H1 (cell line): ENCODE measurements at regions not wholly inside any gene's neighbourhood (a gene's known extent, or its start where the extent isn't known, plus 50 kb on each side); places are given as distances from the start of the nearest gene placed in this dataset.

Source experiments
- CTCF ChIA-PET: fragments of 300-600 bp; sonication (Branson Sonifier 250); formaldehyde crosslinking; loops from one replicate; lab custom pipeline; 2021; ENCODE audit not compliant: partially characterized antibody; lab: Charles Lee
- POLR2A ChIA-PET: fragments of 300-600 bp; sonication (Branson Sonifier 250); formaldehyde crosslinking; loops from one replicate; lab custom pipeline; 2021; ENCODE audit warnings: inconsistent platforms; ENCODE audit not compliant: partially characterized antibody; lab: Charles Lee
- DNase-seq, 2 experiments: peaks; one replicate each; pipeline versions ENCODE4 v3.0.0 to v3.0.0-alpha.2; 2010 to 2022; ENCODE audit warnings: low spot score in 2 of 2, low read depth in 1 of 2, mixed read lengths in 1 of 2
- FAIRE-seq: peaks from 2 replicates; lab custom pipeline; 2011; peaks lifted over from hg19 to GRCh38; lab: Jason Lieb, UNC
- H2AFZ ChIP-seq: 2 replicates; pipeline ENCODE4 v1.8.1; 2012; ENCODE audit warnings: low read length, inconsistent platforms
- H2AK5ac ChIP-seq: 2 replicates; pipeline ENCODE4 v1.6.1; 2013; ENCODE audit warnings: low read depth, low read length
- H2BK120ac ChIP-seq: replicated peaks from 2 replicates; pipeline ENCODE3; 2013; ENCODE audit warnings: low read depth, low read length, inconsistent platforms
- H2BK12ac ChIP-seq: 2 replicates; pipeline ENCODE4 v1.6.1; 2013; ENCODE audit warnings: low read depth, low read length
- H2BK15ac ChIP-seq: 2 replicates; pipeline ENCODE4 v1.6.1; 2013; ENCODE audit warnings: low read length
- H2BK20ac ChIP-seq: 2 replicates; pipeline ENCODE4 v1.6.1; 2013; ENCODE audit warnings: low read length
- H2BK5ac ChIP-seq: 2 replicates; pipeline ENCODE4 v1.6.1; 2013; ENCODE audit warnings: low read depth, low read length
- H3K14ac ChIP-seq: 2 replicates; pipeline ENCODE4 v1.6.1; 2013; ENCODE audit warnings: inconsistent platforms; ENCODE audit not compliant: insufficient read length
- H3K18ac ChIP-seq: 2 replicates; pipeline ENCODE4 v1.6.1; 2013; ENCODE audit warnings: low read length; ENCODE audit errors: extremely low read depth
- H3K23ac ChIP-seq: 2 replicates; pipeline ENCODE4 v1.6.1; 2013; ENCODE audit warnings: inconsistent platforms; ENCODE audit not compliant: insufficient read length
- H3K23me2 ChIP-seq: 2 replicates; pipeline ENCODE4 v1.6.1; 2013; ENCODE audit warnings: low read depth, low read length
- H3K27ac ChIP-seq: 2 replicates; pipeline ENCODE4 v1.6.1; 2011; ENCODE audit warnings: low read depth, low read length, inconsistent platforms
- H3K27me3 ChIP-seq, 4 experiments: replicated peaks in 1 of 4; 1 replicate in 1 of 4; 2 replicates in 3 of 4; pipeline versions ENCODE4 v1.6.1 to v1.8.1; 2011 to 2013; ENCODE audit warnings: low read length in 3 of 4, mild to moderate bottlenecking in 3 of 4, inconsistent platforms in 2 of 4, mixed read lengths in 2 of 4, moderate library complexity in 1 of 4; ENCODE audit not compliant: control insufficient read depth in 3 of 4, insufficient read depth in 3 of 4; ENCODE audit errors: extremely low read depth in 1 of 4
- H3K36me3 ChIP-seq, 4 experiments: 2 replicates each; pipeline versions ENCODE4 v1.6.1 to v1.8.1; 2011 to 2013; ENCODE audit warnings: mild to moderate bottlenecking in 4 of 4, low read length in 3 of 4, moderate library complexity in 2 of 4, control low read depth in 1 of 4, inconsistent platforms in 1 of 4; ENCODE audit not compliant: insufficient read depth in 4 of 4, control insufficient read depth in 2 of 4
- H3K4ac ChIP-seq: replicated peaks from 2 replicates; pipeline ENCODE3; 2013; ENCODE audit warnings: low read length, low read depth, mixed read lengths, inconsistent platforms; ENCODE audit not compliant: insufficient read length
- H3K4me1 ChIP-seq, 4 experiments: replicated peaks in 1 of 4; 1 replicate in 1 of 4; 2 replicates in 3 of 4; pipeline versions ENCODE4 v1.6.1 to v1.8.1; 2011 to 2013; ENCODE audit warnings: low read length in 3 of 4, inconsistent platforms in 2 of 4, mixed read lengths in 1 of 4; ENCODE audit not compliant: insufficient read depth in 4 of 4, control insufficient read depth in 3 of 4
- H3K4me2 ChIP-seq, 2 experiments: 2 replicates each; pipeline versions ENCODE4 v1.6.1 to v1.8.1; 2011 to 2013; ENCODE audit warnings: low read depth in 2 of 2, low read length in 2 of 2, control low read depth in 1 of 2, inconsistent platforms in 1 of 2, mild to moderate bottlenecking in 1 of 2; ENCODE audit not compliant: insufficient read depth in 1 of 2
- H3K4me3 ChIP-seq, 4 experiments: fragments of 200-600, 300-600 bp in 1 of 4; sonication (generic), shearing (Covaris generic), sonication (Bioruptor Twin) in 1 of 4; 2 replicates each; pipeline versions ENCODE4 v1.5.1 to v1.8.1; 2011 to 2016; ENCODE audit warnings: low read length in 4 of 4, low read depth in 3 of 4, control low read depth in 2 of 4, inconsistent platforms in 2 of 4, mild to moderate bottlenecking in 2 of 4, mixed read lengths in 1 of 4, moderate library complexity in 1 of 4; ENCODE audit not compliant: insufficient read depth in 2 of 4; ENCODE audit errors: extremely low read depth in 1 of 4
- H3K56ac ChIP-seq: replicated peaks from 2 replicates; pipeline ENCODE3; 2013; ENCODE audit warnings: low read depth, mild to moderate bottlenecking, mixed read lengths, low read length, inconsistent platforms; ENCODE audit not compliant: insufficient read length
- H3K79me1 ChIP-seq: 2 replicates; pipeline ENCODE4 v1.6.1; 2013; ENCODE audit warnings: low read depth, low read length, control low read depth
- H3K79me2 ChIP-seq, 2 experiments: 2 replicates each; pipeline versions ENCODE4 v1.6.1 to v1.8.1; 2012 to 2013; ENCODE audit warnings: low read length in 2 of 2, mild to moderate bottlenecking in 2 of 2, inconsistent platforms in 1 of 2; ENCODE audit not compliant: insufficient read depth in 2 of 2, control insufficient read depth in 1 of 2
- H3K9ac ChIP-seq, 4 experiments: replicated peaks in 1 of 4; 1 replicate in 1 of 4; 2 replicates in 3 of 4; pipeline versions ENCODE4 v1.6.1 to v1.8.1; 2011 to 2013; ENCODE audit warnings: low read depth in 3 of 4, low read length in 3 of 4, control low read depth in 2 of 4, mild to moderate bottlenecking in 2 of 4, moderate library complexity in 2 of 4, inconsistent platforms in 1 of 4; ENCODE audit errors: extremely low read depth in 1 of 4
- H3K9me3 ChIP-seq, 2 experiments: 2 replicates each; pipeline versions ENCODE4 v1.6.1 to v1.8.1; 2012 to 2013; ENCODE audit warnings: mild to moderate bottlenecking in 2 of 2, moderate library complexity in 2 of 2, control low read depth in 1 of 2, inconsistent platforms in 1 of 2, low read depth in 1 of 2, low read length in 1 of 2, mixed read lengths in 1 of 2; ENCODE audit not compliant: insufficient read depth in 2 of 2
- H4K20me1 ChIP-seq, 2 experiments: replicated peaks in 1 of 2; 2 replicates each; pipeline versions ENCODE3 to v1.8.1; 2011 to 2013; ENCODE audit warnings: inconsistent platforms in 2 of 2, low read length in 2 of 2, mild to moderate bottlenecking in 1 of 2; ENCODE audit not compliant: insufficient read depth in 2 of 2, control insufficient read depth in 1 of 2
- H4K5ac ChIP-seq: 2 replicates; pipeline ENCODE4 v1.6.1; 2013; ENCODE audit warnings: low read length, low read depth, mixed read lengths, inconsistent platforms; ENCODE audit not compliant: insufficient read length
- H4K8ac ChIP-seq: 2 replicates; pipeline ENCODE4 v1.8.0; 2013; ENCODE audit warnings: mild to moderate bottlenecking, moderate library complexity, low read length, inconsistent platforms; ENCODE audit not compliant: insufficient read depth; ENCODE audit errors: extremely low read depth
- H4K91ac ChIP-seq: replicated peaks from 2 replicates; pipeline ENCODE3; 2013; ENCODE audit warnings: low read length, mixed read lengths, inconsistent platforms; ENCODE audit not compliant: insufficient read length
- HDAC2 ChIP-seq, 2 experiments: fragments of 300-600 bp in 1 of 2; sonication (generic) in 1 of 2; IDR thresholded peaks; 2 replicates each; pipeline ENCODE4 v1.6.1; 2011 to 2012; ENCODE audit warnings: low read depth in 2 of 2, low read length in 2 of 2, mild to moderate bottlenecking in 2 of 2, moderate library complexity in 2 of 2, borderline replicate concordance in 1 of 2, inconsistent platforms in 1 of 2
- NRF1 ChIP-seq: IDR thresholded peaks from 2 replicates; pipeline ENCODE4 v1.6.1; 2011; ENCODE audit warnings: mild to moderate bottlenecking, low read depth, low read length, improper control_type of control experiment
- PHF8 ChIP-seq: fragments of 200-600 bp; sonication (generic); conservative IDR thresholded peaks from 2 replicates; pipeline ENCODE4 v1.7.1; 2012; ENCODE audit warnings: low read depth, mild to moderate bottlenecking, inconsistent platforms, low read length, moderate library complexity
- POLR2AphosphoS5 ChIP-seq: IDR thresholded peaks from 2 replicates; pipeline ENCODE4 v1.6.1; 2011; ENCODE audit warnings: low read depth, low read length
- RXRA ChIP-seq: IDR thresholded peaks from 2 replicates; pipeline ENCODE4 v1.6.1; 2011; ENCODE audit warnings: low read depth, mild to moderate bottlenecking, low read length, moderate library complexity; ENCODE audit not compliant: insufficient read depth
- TF ChIP-seq, protein P1 (sequence below): IDR thresholded peaks from 2 replicates; pipeline ENCODE4 v1.6.1; 2011; ENCODE audit warnings: low read depth, mild to moderate bottlenecking, low read length; ENCODE audit not compliant: insufficient read depth
- TF ChIP-seq, protein P2 (sequence below): IDR thresholded peaks from 2 replicates; pipeline ENCODE4 v1.6.1; 2012; ENCODE audit warnings: inconsistent platforms

DNA sequence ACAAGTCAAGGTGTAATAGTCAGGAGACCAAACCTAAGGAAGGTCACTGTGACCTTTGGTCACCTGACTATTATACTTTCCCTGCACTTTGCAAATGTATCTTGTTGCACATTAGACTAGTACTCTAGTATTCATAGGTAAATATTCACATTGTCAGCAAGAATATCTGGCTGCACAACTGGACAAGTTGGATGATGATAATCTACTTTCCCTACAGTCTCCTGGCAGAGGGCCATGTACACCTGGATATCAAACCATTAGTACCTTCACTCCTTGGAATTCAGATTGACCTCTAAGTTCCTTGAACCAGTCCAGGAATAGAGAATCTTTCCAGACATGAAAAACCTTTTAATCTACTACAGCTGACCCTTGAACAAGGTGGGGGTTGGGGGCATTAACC lies 344.8 kb downstream of the DEPDC1B start:
- Histone ChIP-seq H2BK15ac (no peak overlapping the region), H4K5ac (no peak overlapping the region), H3K4ac (no peak overlapping the region), H2BK5ac (no peak overlapping the region), H3K23ac (no peak overlapping the region), H4K8ac (no peak overlapping the region), H3K23me2 (no peaks in the 10 kb centered on the region), H4K20me1 (no peaks in the 10 kb centered on the region), H3K79me1 (no peaks in the 10 kb centered on the region), H3K9me3 (no peaks in the 10 kb centered on the region), H3K4me3 (no peak overlapping the region), H2BK120ac (no peak overlapping the region), H2BK12ac (no peak overlapping the region), H3K27me3 (no peaks in the 10 kb centered on the region), H2AK5ac (no peak overlapping the region), H3K4me2 (no peak overlapping the region), H2BK20ac (no peak overlapping the region), H3K79me2 (no peaks in the 10 kb centered on the region), H3K18ac (no peak overlapping the region), H3K36me3 (no peaks in the 10 kb centered on the region; a peak in 1 of 8 replicates), H3K56ac (no peak overlapping the region), H3K27ac (no peak overlapping the region), H3K4me1 (no peaks in the 10 kb centered on the region), H3K9ac (no peak overlapping the region), H4K91ac (no peak overlapping the region), H2AFZ (no peak overlapping the region), H3K14ac (no peak overlapping the region)
- FAIRE-seq, result no peak
- no peak for DNase-seq
- TF ChIP-seq POLR2AphosphoS5 (no peak), NRF1 (no peak), PHF8 (no peak), HDAC2 (IDR thresholded peaks at IDR 0.05; ENCODE audit: borderline replicate concordance in 1 of 2, low read depth in 2 of 2, low read length in 2 of 2) (no peak), RXRA (no peak)
- TF ChIP-seq, protein P1, sequence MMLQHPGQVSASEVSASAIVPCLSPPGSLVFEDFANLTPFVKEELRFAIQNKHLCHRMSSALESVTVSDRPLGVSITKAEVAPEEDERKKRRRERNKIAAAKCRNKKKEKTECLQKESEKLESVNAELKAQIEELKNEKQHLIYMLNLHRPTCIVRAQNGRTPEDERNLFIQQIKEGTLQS, result no peak
- TF ChIP-seq, protein P2, sequence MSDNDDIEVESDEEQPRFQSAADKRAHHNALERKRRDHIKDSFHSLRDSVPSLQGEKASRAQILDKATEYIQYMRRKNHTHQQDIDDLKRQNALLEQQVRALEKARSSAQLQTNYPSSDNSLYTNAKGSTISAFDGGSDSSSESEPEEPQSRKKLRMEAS, result no peak
- ChIA-PET POLR2A (no interaction called here), CTCF (interaction anchor here (1.2 kb wide), 1 partner anchor 69 kb away, joined by 3 read pairs; no protein-coding TSS in a partner anchor)
